ENCODE measurements at regions not wholly inside any gene's neighbourhood (a gene's known extent, or its start where the extent isn't known, plus 50 kb on each side); places are given as distances from the start of the nearest gene placed in this dataset.

- no peak for TF ChIP-seq EP300 (IDR thresholded peaks at IDR 0.05)
- TF ChIP-seq CTCF (IDR thresholded peaks at IDR 0.05) = no peak
- no peak for TF ChIP-seq POLR2AphosphoS5 (IDR thresholded peaks at IDR 0.05)
Measured at GRCh38 chr15:48005077-48005476, 115.7 kb upstream of the SLC24A5 start.

All from suprapubic skin (tissue), 4 donors.